Left colon (tissue), 2 donors: ENCODE measurements at regions not wholly inside any gene's neighbourhood (a gene's known extent, or its start where the extent isn't known, plus 50 kb on each side); places are given as distances from the start of the nearest gene placed in this dataset.
"Not testable (repeated sequence)": the region's sequence is repeated elsewhere in the genome, so short reads cannot be mapped to it uniquely, and the experiment has no call there.

Experiments used
- ATAC-seq: fragments of 200-7000 bp; cut with Tn5 transposase; one replicate; pipeline ENCODE4 v1.9.1; 2020; ENCODE audit warnings: mild to moderate bottlenecking, moderate library complexity
- DNase-seq, 2 donors: peaks; one replicate each; pipeline ENCODE4 v3.0.0-alpha.2; 2020
- intact Hi-C, 2 donors: fragments of 100-400 bp; cut with DNase I in 1 of 2; cut with micrococcal nuclease in 1 of 2; formaldehyde crosslinking; loops; one replicate each; pipeline versions ENCODE4 v1.11.2 to v1.14.0; 2022; cut with DNase I, micrococcal nuclease
- donor health status: DM: no; HTN: no; CAD: no.
- donor health status: DM: yes; HTN: yes; CAD: no.

GRCh38 chr4:179671609-179672008 lies 2229.4 kb upstream of the AGA start:
- intact Hi-C loops: no loop called here
- DNase-seq (no peak), ATAC-seq (no peak)

DNA sequence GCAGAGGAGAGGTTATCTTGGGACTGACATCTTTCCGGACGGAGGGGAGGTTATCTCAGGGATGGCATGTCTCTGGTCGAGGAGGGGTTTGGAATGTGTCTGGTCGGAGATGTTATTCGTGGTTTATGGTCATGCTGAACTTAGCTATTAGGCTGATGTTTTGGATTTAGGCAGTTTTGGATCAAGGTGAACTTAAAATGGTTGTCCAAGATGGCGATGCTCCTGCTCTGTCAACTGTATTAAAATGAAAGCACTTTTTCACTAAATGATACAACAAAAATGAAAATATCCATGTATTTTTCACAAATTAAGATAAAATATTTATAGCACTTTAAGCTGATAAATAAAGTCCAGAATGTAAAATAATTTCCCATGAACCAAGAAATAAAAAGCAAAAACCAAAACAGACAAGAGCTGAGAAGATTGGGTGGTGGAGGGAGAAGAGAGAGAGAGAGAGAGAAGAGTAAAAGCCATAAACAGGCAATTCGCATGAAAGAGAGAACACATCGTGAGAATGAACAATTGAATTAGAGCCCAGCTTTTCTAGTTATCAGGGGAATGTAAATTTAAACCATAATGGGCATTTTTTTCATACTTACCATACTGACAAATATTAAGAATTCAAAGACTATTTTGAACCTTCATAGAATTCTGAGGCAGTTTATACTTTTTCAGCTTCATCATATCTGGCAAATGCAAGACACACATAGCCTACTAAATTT lies 2236.0 kb upstream of the AGA start:
- no peak for ATAC-seq
- intact Hi-C loops: no loop called here
- no peak for DNase-seq

DNA sequence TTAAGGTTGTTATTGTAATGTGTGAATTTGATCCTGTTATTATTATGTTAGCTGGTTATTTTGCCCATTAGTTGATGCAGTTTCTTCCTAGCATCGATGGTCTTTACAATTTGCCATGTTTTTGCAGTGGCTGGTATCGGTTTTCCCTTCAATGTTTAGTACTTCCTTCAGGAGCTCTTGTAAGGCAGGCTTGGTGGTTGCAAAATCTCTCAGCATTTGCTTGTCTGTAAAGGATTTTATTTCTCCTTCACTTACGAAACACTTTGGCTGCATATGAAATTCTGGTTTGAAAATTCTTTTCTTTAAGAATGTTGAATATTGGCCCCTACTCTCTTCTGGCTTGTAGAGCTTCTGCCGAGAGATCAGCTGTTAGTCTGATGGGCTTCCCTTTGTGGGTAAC lies 2241.4 kb upstream of the AGA start:
- ATAC-seq, intact Hi-C loops, DNase-seq: not testable (repeated sequence)

- ATAC-seq (no peak), DNase-seq (no peak)
- intact Hi-C loops: no loop called here
These were observed 2250.0 kb upstream of the AGA start for GRCh38 chr4:179692222-179692621.

- ATAC-seq (no peak), DNase-seq (no peak)
- intact Hi-C loops: no loop called here
These were observed 2252.9 kb upstream of the AGA start for GRCh38 chr4:179695175-179695574.

DNA sequence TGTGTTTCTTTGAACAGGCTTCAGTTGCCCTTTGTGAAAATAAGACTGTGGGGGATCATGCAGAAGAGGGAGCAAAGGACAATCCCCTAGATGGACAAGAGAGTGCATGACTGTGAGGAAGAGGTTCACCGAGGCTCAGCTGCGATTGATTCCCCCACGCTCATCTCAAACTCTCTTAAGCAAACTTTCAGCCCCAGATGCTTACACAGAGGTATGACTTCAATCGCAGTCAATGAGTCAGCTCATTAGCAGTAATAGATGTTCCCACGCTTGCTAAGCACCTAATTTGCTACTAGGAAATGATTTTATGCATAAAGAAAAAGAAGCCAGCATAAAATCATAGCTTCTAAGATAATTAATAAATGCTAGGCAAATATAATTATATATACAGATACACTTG lies 2256.1 kb upstream of the AGA start:
- intact Hi-C loops: no loop called here
- ATAC-seq (no peak), DNase-seq (no peak)

GRCh38 chr4:179709961-179710624 lies 2267.9 kb upstream of the AGA start:
- ATAC-seq (no peak), DNase-seq (no peak)
- intact Hi-C loops: no loop called here

- intact Hi-C loops: no loop called here
- DNase-seq (no peak), ATAC-seq (no peak)
These were observed 2277.7 kb upstream of the AGA start for GRCh38 chr4:179719766-179720450.

DNA sequence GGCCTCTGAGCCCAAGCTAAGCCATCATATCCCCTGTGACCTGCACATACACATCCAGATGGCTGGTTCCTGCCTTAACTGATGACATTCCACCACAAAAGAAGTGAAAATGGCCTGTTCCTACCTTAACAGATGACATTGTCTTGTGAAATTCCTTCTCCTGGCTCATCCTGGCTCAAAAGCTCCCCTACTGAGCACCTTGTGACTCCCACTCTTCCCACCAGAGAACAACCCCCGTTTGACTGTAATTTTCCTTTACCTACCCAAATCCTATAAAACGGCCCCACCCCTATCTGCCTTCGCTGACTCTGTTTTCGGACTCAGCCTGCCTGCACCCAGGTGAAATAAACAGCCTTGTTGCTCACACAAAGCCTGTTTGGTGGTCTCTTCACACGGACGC lies 2284.3 kb upstream of the AGA start:
- DNase-seq, ATAC-seq: not testable (repeated sequence)

DNA sequence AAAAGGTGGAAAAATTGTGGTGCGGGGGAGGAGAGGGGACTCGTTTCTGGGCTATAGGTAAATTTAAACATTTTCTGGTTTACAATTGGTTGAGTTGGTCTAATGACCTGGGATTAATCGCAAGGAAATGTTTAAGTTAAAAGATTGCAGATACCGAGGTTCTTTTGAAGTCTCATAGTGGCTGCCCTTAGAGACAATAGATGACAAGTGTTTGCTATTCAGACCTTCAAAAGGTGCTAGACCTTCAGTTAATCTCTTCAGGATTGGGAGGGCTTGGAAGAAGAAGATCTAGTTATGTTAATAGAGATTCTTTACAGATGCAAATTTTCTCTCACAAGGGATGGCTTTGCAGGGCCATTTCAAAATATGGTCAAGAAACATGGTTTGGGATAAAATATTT lies 2286.1 kb upstream of the AGA start:
- intact Hi-C loops: no loop called here
- ATAC-seq (no peak), DNase-seq (no peak)

More for the DNA sequence above, 2284.3 kb upstream of the AGA start:
- intact Hi-C loops: not testable (repeated sequence)

DNA sequence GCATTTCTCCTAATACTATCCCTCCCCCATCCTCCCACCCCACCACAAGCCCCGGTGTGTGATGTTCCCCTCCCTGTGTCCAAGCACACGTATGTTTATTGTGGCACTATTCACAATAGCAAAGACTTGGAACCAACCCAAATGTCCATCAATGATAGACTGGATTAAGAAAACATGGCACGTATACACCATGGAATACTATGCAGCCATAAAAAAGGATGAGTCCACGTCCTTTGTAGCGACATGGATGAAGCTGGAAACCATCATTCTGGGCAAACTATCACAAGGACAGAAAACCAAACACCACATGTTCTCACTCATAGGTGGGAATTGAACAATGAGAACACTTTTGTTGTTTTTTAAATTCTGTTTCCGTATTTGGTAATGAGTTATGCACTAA lies 2294.6 kb upstream of the AGA start:
- intact Hi-C loops, DNase-seq, ATAC-seq: not testable (repeated sequence)

DNA sequence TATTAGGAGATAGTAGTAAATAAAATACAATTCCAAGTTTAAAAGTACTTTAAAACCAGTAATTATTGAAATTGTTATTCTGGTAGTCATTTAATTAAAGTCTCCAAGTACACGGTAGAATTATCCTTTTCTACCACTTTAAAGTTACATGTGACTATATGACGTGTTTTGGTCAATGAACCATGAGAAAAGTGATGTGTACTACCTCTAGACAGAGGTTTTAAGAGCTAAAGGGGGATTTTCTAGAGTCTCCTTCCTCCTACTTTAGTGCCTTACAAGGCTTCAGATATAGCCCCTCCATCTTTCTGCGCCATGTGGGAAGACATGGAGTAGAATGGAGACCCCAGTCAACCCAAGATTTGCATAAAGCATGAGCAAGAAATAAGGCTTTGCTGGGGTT lies 2296.6 kb upstream of the AGA start:
- ATAC-seq (no peak), DNase-seq (no peak)
- intact Hi-C loops: no loop called here

- no peak for DNase-seq
- intact Hi-C loops: no loop called here
- ATAC-seq: no peak
These were observed 2305.1 kb upstream of the AGA start for GRCh38 chr4:179747218-179747910.

GRCh38 chr4:179748837-179749236 lies 2306.6 kb upstream of the AGA start:
- ATAC-seq (no peak), DNase-seq (no peak)
- intact Hi-C loops: no loop called here

GRCh38 chr4:179750374-179750773 lies 2308.1 kb upstream of the AGA start:
- ATAC-seq (no peak), DNase-seq (no peak)
- intact Hi-C loops: no loop called here

DNA sequence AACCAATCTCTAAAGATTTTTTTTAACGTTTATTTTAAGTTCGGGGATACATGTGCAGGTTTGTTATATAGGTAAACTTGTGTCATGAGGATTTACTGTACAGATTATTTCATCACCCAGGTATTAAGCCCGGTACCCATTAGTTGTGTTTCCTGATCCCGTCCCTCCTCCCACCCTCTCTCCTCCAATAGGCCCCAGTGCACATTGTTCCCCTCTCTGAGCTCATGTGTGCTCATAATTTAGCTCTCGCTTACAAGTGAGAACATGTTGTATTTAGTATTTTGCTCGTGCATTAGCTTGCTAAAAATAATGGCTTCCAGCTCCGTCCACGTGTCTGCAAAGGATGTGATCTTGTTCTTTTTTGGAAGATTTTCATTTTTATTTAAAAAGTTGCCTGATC lies 2309.4 kb upstream of the AGA start:
- ATAC-seq (no peak), DNase-seq (no peak)
- intact Hi-C loops: no loop called here

DNA sequence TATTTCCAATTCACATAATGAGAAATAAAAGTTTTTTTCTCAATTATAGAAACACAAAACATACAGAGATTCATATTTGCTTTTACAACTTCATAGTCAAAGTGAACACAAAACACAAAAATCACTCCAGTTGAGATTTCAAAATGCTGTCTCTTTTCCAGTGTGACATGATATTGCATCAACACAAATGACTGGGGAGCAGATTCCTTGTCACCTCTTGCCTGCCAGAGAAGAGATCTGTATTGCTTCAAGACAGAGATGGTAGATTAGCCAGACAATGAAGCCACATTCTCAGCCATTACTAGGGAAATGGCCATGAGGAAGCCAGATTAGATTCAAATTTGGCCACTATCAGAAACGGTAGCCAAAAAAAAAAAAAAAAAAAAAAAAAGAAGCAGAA lies 2313.1 kb upstream of the AGA start:
- DNase-seq (no peak), ATAC-seq (no peak)
- intact Hi-C loops: no loop called here

- intact Hi-C loops: no loop called here
- DNase-seq (no peak), ATAC-seq (no peak)
These were observed 2315.4 kb upstream of the AGA start for GRCh38 chr4:179757641-179758040.

DNA sequence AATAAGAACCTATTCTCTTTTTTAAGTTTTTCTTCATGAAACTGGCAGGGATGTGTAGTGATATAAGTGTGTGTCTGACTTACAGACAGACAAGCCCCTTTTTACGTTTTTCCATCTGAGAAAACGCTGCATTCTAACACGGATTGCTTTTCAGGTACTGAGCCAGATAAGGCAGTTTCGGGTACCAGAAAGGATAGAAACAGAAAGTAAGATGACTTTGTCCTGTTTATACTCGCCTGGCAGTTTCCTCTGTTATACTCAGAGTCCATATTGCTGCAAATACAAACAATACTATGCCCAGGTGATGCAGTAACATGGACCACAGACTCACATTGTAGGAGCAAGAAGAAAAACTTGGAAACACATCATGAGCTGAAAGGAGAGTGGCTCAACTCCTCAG lies 2320.6 kb upstream of the AGA start:
- intact Hi-C loops: no loop called here

DNA sequence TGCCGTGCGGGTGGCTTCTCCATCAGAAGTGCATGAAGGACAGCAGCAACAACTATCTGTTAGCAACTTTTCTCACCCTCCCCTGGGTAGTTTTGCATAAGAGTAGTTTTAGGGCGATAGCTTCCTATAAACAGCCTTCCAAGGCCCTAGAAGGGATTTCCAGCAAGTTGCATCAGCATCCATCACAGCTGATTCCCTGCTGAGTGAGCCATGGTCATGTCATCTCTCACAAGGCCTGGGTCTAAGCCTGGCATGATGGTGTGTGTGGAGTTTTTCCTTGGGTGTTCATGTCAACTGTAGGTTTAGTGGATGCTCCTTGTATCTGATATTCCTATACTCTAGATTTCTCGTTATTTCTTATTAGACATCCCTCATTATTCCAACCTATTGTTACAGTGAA lies 2324.7 kb upstream of the AGA start:
- intact Hi-C loops: no loop called here
- ATAC-seq: no peak

More for the DNA sequence above, 2320.6 kb upstream of the AGA start:
- ATAC-seq (no peak), DNase-seq (no peak)

More for the DNA sequence above, 2324.7 kb upstream of the AGA start:
- DNase-seq: no peak
